HG02885 (cell line): ENCODE measurements at regions not wholly inside any gene's neighbourhood (a gene's known extent, or its start where the extent isn't known, plus 50 kb on each side); places are given as distances from the start of the nearest gene placed in this dataset.

Experiments used
- ATAC-seq: cut with Tn5 transposase; IDR thresholded peaks from one replicate; pipeline ENCODE4 v1.9.1; 2021; ENCODE audit warnings: mild to moderate bottlenecking; ENCODE audit not compliant: unreplicated experiment, poor library complexity

- no peak for ATAC-seq
Observed at GRCh38 chr11:116162086-116162885, 610.5 kb downstream of the BUD13 start.

- no peak for ATAC-seq
Observed at GRCh38 chr11:116148645-116149044, 624.1 kb downstream of the BUD13 start.

DNA sequence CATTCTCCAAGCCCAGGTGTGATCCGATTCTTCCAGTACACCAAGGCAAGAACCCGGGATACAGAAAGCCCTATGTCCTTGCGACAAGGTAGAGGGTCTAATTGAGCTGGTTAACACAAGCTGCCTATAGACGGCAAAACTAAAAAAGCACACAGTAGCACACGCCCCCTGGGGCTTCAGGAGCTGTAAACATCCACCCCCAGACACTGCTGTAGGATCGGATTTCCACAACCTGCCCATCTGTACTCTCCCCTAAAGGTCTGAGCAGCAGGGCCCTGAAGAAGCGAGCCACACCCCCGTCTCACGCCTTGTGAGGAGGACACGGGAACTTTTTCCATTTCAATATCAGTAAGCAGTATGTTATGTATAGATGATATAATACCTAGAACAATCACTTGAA is 624.7 kb downstream of the BUD13 start:
- no peak for ATAC-seq

DNA sequence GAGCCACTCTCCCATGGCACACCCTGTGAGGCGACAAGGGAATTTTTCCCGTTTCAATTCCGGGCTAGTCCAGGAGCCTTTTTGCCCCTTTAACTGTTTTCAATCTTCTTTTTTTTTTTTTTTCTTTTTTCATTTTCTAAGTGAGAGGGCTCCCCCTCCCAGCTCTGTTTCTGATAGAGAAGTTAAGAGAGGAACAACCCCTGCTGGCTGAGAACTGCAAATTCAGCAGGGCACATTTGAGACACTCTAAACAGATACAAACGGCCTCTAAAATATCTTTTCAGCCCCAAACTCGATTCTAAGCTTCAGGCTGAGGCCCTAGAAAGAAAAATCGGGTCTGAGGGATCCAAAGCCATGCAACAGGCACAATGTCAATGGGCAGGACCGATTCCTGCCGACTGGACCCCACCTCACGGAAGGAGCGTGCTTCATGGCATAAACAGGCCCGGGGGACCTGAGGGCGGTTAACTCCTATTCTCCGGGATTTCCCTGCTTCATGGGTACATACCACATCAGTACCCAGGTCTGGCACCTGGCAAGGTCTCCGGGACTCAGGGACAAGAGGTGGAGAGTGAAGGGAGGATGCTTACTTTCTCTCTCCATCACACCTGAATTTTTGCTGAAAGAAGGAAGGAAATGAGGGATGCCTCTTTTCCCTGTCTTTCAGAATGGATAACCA is 627.5 kb downstream of the BUD13 start:
- ATAC-seq, result no peak

DNA sequence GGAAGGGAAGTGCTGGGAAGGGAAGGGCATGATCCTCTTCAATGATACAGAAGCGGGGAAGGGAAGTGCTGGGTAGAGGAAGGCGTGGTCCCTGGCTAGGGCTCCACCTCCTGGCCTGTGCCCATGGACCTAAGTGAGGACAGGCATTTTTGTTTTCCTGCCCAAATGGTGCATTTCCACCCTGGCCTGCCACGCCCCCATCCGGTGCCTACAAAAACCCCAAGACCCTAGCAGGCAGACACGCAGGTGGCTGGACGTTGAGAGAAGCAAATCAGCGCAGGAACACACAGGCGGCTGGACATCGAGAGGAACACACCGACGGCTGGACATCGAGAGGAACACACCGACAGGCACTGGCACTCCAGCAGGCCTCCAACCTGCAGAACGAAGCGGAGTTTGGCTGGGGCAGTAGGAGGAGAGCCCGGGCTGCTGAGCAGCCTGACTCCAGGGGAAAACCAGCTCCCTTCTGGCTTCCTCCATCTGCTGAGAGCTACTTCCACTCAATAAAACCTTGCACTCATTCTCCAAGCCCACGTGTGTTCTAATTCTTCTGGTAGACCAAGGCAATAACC is 628.3 kb downstream of the BUD13 start:
- no peak for ATAC-seq

- no peak for ATAC-seq
Observed at GRCh38 chr11:116138280-116138679, 634.1 kb upstream of the CADM1 start.

- ATAC-seq, result no peak
Observed at GRCh38 chr11:116137753-116138152, 633.5 kb upstream of the CADM1 start.

DNA sequence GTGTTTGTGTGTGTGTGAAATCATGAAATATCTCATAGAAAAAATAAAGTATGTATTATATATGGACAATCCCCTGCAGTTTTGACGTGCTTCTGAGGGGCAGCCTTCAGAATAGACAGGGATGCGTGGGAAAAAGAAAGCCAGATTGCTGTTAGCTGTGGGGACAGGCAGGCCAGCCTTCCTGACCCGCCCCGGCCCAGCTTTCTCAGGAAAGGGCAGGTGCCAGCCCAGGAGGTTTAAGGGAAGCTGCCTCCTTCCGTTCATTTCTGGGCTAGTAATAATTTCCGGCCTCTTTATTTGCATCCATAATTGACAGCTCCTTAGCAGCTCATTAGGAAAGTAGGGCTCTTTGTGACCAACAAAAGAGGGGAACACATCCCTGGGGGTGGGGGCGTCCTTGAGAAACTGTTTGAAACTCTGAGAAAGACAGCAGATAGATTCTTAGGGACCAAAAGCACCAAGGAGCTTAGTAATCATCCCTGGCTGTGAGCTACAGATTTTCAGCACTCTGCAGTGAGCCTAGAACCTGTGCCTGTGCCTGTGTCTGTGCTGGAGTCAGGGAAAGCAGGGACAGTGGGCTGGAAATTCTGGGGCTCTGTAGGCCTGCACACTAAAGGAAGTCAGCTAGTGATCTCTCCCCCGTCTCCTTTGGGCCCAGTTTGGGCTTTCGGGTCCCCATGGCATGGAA is 632.9 kb upstream of the CADM1 start:
- ATAC-seq, result no peak

GRCh38 chr11:116135891-116136290 is 631.7 kb upstream of the CADM1 start:
- no peak for ATAC-seq

DNA sequence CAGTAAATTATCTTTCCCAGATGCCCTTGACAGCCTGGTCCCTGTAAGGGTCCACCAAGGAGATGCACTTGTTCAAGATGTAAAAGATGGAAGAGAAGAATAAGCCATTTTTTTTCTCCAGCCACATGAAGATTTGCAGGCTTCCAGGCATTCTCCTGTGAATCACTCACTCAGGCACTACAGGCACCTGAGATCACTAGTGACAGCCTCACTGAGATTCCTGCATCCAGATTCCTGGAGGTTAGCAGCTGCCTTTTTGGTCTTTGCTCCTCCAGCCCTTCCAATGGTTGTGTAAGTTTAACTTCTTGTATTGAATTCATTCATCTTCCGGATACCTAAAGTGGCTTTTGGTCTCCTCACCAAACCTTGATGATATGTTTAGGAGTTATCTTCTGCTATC is 630.2 kb upstream of the CADM1 start:
- no peak for ATAC-seq

DNA sequence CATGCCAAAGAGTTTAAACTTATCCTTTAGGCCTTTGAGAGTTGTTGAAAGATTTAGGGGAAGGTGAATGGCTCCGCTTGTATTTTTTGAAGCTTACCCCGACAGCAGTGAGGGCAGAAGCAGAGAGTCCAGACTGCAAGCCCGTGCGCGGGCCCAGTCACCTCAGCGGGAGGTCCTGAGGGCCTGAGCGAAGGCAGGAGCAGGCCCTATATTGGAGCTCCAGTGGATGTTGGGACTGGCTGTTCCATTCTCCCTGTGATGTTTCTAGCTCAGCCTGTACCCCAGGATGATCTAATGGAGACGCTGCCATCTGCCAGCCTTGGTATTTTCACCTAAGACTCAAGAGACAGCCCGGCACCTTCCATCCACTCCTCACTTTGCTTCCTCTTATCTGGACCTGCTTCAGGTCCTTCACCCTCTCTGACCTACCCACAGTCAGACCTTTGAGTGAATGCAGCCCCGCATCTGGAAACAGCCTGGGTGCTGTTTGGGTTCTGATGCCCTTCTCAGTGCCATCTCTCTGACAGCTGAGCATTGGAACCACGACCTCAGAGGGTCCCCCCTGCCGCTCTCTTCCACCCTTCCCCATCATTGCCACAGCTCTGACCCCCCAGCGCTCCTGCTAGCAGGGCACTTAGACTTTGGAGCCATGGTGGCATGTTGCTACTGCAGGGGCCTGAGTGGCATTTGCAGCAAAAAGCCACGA is 628.2 kb upstream of the CADM1 start:
- no peak for ATAC-seq

- no peak for ATAC-seq
Observed at GRCh38 chr11:116130122-116130521, 625.9 kb upstream of the CADM1 start.

DNA sequence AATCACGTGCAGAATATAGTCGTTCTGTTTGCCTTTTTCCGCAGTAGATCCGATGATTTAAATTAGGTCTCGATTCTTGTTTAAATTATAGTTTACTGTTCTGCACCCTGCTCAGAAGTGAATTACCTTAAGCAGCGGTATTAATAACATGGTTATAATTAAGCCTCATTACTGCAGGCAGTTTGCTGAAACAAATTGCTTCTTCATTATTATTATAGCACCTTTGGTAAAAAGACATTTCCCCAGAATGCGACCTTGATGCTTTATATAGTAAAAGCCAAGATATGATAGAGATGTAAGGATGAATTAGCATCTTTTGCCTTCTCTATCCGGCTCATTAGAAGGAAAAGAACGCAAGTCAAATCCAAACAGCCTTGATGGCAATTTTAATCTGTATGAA is 625.2 kb upstream of the CADM1 start:
- no peak for ATAC-seq

DNA sequence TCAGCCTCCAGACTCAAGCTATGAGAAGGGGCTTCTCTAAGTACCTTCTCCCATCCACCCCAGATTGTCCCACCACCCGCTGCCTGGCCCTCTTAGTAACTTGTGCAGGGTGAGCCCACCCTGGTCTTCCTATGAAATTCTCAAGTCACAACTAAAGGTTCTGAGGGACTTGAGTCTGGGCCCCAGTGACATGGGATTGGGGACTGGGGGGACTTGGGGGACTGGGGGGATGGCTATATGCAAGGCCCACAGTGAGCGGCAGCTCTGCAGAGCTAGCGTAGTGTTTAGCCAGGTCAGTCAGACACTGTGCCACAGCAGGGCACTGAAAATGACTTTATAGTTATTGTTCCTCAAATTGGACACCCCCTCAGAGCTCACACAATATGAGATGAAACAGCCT is 622.3 kb upstream of the CADM1 start:
- ATAC-seq, result no peak

DNA sequence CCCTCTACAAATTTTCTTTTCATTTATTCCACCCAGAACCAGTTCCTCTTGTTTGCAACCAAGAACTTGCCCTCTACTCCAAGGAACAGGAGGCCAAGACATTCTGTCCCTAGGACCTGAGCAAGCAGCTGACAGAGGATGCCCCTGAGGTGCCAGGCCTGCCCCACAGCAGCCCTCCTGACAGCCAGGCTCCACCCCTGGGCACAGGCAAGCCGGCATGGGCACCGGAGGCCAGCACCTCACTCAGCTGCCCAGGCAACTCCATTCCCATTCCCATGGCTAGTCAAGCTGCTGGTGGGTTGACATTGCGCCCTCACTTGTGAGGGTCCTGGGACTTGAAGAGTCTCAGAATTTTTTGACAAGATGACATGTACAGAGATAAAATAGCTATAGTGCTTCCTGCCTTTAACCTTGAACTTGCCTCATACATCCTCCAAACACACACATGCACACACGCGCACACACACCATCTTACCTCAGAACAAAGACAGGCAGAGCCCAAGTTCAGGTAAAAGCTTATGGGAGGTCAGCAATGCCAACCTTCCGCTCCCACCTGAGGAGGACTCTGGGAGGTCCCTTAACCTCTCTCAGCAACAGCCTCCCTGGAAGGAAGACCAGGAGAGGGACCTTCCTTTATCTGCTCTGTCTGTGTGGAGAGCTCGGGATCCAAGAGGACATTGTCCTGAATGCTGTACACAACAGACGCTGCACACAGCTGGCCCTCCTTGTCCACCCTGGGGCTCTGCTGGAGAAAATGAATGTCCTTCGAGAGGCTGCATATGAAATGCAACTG is 620.9 kb upstream of the CADM1 start:
- no peak for ATAC-seq

- no peak for ATAC-seq
Observed at GRCh38 chr11:116123739-116124138, 619.5 kb upstream of the CADM1 start.

DNA sequence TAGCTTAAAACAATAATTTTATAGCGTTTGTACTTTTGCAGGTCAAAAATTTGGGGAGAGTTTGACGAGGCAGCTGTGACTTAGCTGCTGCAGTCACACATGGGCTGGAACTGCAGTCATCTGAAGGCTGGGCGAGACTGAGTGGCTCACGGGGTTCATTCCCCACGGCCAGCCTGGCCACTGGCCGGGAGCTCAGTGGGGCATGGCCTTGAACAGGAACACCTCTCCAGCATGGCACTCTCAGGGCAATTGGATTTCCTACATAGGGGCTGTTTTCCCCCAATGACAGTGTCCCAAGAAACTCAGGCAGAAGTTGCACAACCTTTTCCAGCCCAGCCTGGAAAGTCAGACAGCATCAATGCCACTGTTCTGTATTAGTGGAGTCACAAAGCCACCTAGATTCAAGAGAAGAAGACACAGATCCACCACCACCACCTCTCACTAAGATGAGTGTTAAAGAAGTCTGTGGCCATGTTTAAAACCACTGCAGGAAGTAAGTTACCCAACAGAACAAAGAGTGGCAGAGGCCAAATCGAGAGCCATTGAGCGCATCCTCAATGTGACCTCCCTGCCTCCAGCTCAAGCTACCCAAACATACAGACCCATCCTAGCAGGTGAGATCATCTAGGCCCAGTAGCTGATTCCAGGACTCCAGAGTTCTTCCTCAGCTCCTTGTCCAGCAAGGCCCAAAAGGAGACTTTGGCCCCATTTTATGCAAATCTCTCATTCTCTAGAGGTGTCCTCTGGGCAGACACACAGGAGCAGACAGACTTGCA is 618.7 kb upstream of the CADM1 start:
- ATAC-seq, result no peak

GRCh38 chr11:116119158-116119557 is 614.9 kb upstream of the CADM1 start:
- ATAC-seq, result no peak

DNA sequence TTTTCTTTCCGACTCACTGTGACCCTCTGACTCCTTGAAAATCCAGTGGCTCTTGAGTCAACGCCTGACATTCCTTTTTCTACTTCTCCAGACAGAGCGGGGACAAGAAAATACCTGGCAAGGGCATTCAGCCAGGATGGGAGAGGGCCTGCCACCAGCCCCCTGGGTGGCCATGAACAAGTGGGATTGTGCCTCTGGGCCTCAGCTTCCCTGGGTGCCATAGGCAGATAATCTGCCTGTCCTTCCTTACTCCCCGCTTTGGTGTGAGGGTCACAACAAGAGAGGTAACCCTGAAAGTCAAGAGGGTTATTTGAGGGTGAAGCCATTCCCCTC is 613.9 kb upstream of the CADM1 start:
- no peak for ATAC-seq
